Endothelial cell (in vitro differentiated cells): ENCODE measurements at regions not wholly inside any gene's neighbourhood (a gene's known extent, or its start where the extent isn't known, plus 50 kb on each side); places are given as distances from the start of the nearest gene placed in this dataset.
"Not testable (repeated sequence)": the region's sequence is repeated elsewhere in the genome, so short reads cannot be mapped to it uniquely, and the experiment has no call there.

ENCODE experiments used
- DNase-seq: peaks from one replicate; pipeline ENCODE4 v3.0.0; 2021; ENCODE audit warnings: low spot score
- H3K27ac Mint-ChIP-seq: one replicate; pipeline ENCODE4 v1.8.0; 2021; ENCODE audit warnings: mixed read lengths, inconsistent platforms; ENCODE audit not compliant: unreplicated experiment
- H3K27me3 Mint-ChIP-seq: one replicate; pipeline ENCODE4 v1.8.0; 2021; ENCODE audit warnings: mild to moderate bottlenecking, moderate library complexity, mixed read lengths, inconsistent platforms; ENCODE audit not compliant: unreplicated experiment
- H3K36me3 Mint-ChIP-seq: one replicate; pipeline ENCODE4 v1.8.0; 2021; ENCODE audit warnings: mild to moderate bottlenecking, low read depth, mixed read lengths, inconsistent platforms; ENCODE audit not compliant: unreplicated experiment
- H3K4me1 Mint-ChIP-seq: one replicate; pipeline ENCODE4 v1.8.0; 2021; ENCODE audit warnings: mild to moderate bottlenecking, mixed read lengths, inconsistent platforms; ENCODE audit not compliant: unreplicated experiment
- H3K4me3 Mint-ChIP-seq: one replicate; pipeline ENCODE4 v1.8.0; 2021; ENCODE audit warnings: mild to moderate bottlenecking, mixed read lengths, inconsistent platforms; ENCODE audit not compliant: unreplicated experiment
- H3K9me3 Mint-ChIP-seq: one replicate; pipeline ENCODE4 v1.8.0; 2021; ENCODE audit warnings: mixed read lengths, inconsistent platforms; ENCODE audit not compliant: unreplicated experiment
- CTCF ChIP-seq: fragments of 200-600 bp; sonication (generic); IDR thresholded peaks from one replicate; pipeline ENCODE4 v1.5.0; 2021; ENCODE audit warnings: antibody characterized with exemption; ENCODE audit not compliant: unreplicated experiment

DNA sequence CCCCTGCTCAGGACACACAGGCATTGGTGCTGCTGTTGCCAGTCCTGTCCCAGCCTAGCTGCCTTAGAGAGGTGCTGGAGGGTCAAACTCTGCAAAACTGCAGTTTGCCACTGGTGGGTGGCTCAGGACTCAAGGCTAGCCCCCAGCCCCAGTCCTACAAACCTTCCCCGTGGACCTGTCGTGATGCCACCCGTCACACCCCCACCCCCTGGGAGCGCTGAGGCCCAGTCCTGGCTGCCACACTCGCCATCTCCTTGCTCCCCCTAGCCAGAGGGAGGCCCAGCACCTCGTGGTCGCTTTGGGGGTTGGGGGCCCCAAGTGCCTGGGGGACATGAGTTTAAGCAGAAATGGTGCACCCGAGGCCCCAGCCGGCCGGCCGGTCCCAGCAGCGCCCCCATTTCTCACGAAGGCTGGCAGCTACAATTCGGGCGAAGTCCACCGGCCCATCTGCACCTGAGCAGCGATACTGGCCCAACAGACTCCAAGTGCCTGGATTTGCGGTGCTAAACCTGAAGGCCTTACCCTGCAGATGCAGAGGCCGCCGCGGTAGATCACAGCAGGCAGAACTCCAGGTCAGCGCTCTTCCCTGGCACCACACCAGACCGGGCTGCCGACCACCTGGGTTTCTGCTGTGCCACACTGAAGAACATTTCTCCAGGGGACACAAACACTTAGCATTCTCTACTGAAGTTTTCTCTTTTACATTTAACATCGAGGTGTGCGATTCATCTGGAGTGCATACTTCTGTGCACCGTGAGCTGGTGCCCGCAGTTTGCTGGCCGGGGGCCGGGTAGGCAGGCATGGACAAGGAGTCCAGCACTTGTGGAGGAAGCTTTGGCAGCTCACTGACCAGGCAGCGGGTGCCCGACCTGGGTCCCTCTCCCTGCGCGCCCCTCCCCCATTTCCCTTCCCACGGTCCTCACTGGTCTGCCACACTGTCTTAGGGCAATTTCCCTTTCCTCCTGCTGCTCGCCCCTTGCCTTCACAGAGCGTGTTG, 130.0 kb downstream of the KCNJ12 start:
- peaks cover 4% of the 10 kb centered on the region for H3K36me3 Mint-ChIP-seq
- DNase-seq = no peak
- TF ChIP-seq CTCF = no peak
- no peak overlapping the region for H3K27ac Mint-ChIP-seq
- peaks cover 1% of the 10 kb centered on the region for H3K27me3 Mint-ChIP-seq
- peaks cover 17% of the 10 kb centered on the region for H3K4me1 Mint-ChIP-seq
- H3K9me3 Mint-ChIP-seq = no peaks in the 10 kb centered on the region
- no peak overlapping the region for H3K4me3 Mint-ChIP-seq

DNA sequence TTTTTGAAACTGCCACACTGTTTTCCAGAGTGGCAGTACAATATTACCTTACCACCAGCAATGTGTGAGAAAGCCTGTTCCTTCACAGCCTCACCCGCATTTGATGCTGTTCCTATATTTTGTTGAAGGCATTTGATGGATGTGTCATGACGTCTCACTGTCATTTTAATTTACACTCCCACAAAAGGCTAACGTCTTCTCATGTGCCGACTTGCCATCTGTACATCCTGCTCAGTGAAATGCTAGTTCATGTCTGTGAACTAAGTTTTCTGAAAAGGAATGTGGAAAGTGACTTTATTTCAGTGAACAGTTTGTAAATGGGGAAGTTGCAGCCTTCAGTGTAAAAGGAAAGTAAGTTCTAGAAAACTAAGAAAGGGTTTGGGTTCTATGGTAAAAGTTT, 131.6 kb downstream of the KCNJ12 start:
- DNase-seq, H3K27me3 Mint-ChIP-seq, H3K9me3 Mint-ChIP-seq, H3K36me3 Mint-ChIP-seq, H3K4me3 Mint-ChIP-seq, H3K27ac Mint-ChIP-seq: not testable (repeated sequence)
- peaks cover 18% of the 10 kb centered on the region for H3K4me1 Mint-ChIP-seq

GRCh38 chr17:21508211-21508610, 132.1 kb downstream of the KCNJ12 start:
- DNase-seq = no peak
- H3K27ac Mint-ChIP-seq = no peak overlapping the region
- no peaks in the 10 kb centered on the region for H3K9me3 Mint-ChIP-seq
- TF ChIP-seq CTCF = no peak
- H3K36me3 Mint-ChIP-seq = peaks cover 4% of the 10 kb centered on the region
- no peak overlapping the region for H3K4me3 Mint-ChIP-seq
- H3K27me3 Mint-ChIP-seq = peaks cover 2% of the 10 kb centered on the region
- peaks cover 18% of the 10 kb centered on the region for H3K4me1 Mint-ChIP-seq

DNA sequence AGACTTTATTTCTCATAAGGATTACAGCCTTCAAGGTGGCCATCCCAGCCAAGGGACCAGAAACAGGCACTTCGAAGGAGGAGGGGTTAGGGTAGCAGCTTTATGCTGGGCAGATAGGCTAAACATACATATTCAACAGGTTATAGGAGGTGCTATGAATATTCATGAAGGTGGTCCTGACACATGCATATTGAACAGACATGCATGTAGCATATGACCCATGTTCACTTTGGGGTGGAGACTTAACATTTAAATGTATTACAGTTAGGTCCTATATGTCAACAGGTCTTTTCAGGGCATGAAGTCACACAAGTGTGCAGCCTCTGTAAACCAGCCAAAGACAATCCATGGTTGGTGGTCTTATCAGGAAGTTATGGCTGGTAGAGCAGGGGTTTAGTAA, 133.2 kb downstream of the KCNJ12 start:
- H3K4me1 Mint-ChIP-seq = peaks cover 18% of the 10 kb centered on the region
- not testable (repeated sequence) for H3K27ac Mint-ChIP-seq, H3K27me3 Mint-ChIP-seq, H3K4me3 Mint-ChIP-seq, H3K36me3 Mint-ChIP-seq, DNase-seq, H3K9me3 Mint-ChIP-seq

- TF ChIP-seq CTCF = no peak
- Mint-ChIP-seq H3K9me3 (no peaks in the 10 kb centered on the region), H3K4me1 (peaks cover 18% of the 10 kb centered on the region), H3K27me3 (peaks cover 2% of the 10 kb centered on the region), H3K27ac (peak overlapping the region; percentile 22), H3K36me3 (peaks cover 4% of the 10 kb centered on the region), H3K4me3 (peak overlapping the region; percentile 84)
- DNase-seq = no peak
These were observed 134.7 kb downstream of the KCNJ12 start for GRCh38 chr17:21510686-21511362.
